SKM-1 treated with dmso at 0.1 percent for 144 hours (cell line): ENCODE measurements at regions not wholly inside any gene's neighbourhood (a gene's known extent, or its start where the extent isn't known, plus 50 kb on each side); places are given as distances from the start of the nearest gene placed in this dataset.
"Not testable (repeated sequence)": the region's sequence is repeated elsewhere in the genome, so short reads cannot be mapped to it uniquely, and the experiment has no call there.

Experiments
- DNase-seq: peaks from one replicate; lab custom pipeline; 2025; ENCODE audit not compliant: unreplicated experiment; lab: John Stamatoyannopoulos, UW

GRCh38 chr16:87207965-87208364 is 109.2 kb downstream of the C16orf95 start:
- no peak for DNase-seq

- DNase-seq = not testable (repeated sequence)
These were observed 108.2 kb downstream of the C16orf95 start for GRCh38 chr16:87208968-87209367.

GRCh38 chr16:87209808-87210512 is 107.2 kb downstream of the C16orf95 start:
- DNase-seq = no peak

GRCh38 chr16:87210894-87211293 is 106.3 kb downstream of the C16orf95 start:
- DNase-seq = no peak

GRCh38 chr16:87212026-87212425 is 105.2 kb downstream of the C16orf95 start:
- no peak for DNase-seq

GRCh38 chr16:87213536-87213935 is 103.7 kb downstream of the C16orf95 start:
- DNase-seq = no peak

- DNase-seq = no peak
These were observed 100.9 kb downstream of the C16orf95 start for GRCh38 chr16:87216148-87216840.

GRCh38 chr16:87216841-87217275 is 100.3 kb downstream of the C16orf95 start:
- DNase-seq = no peak

GRCh38 chr16:87217802-87218201 is 99.4 kb downstream of the C16orf95 start:
- DNase-seq = not testable (repeated sequence)

GRCh38 chr16:87218281-87219055 is 98.7 kb downstream of the C16orf95 start:
- no peak for DNase-seq

GRCh38 chr16:87219287-87219909 is 97.8 kb downstream of the C16orf95 start:
- no peak for DNase-seq

- no peak for DNase-seq
These were observed 95.6 kb downstream of the C16orf95 start for GRCh38 chr16:87221633-87222032.

GRCh38 chr16:87222335-87222734 is 94.9 kb downstream of the C16orf95 start:
- DNase-seq = no peak

- DNase-seq = no peak
These were observed 93.4 kb downstream of the C16orf95 start for GRCh38 chr16:87223656-87224248.

- DNase-seq = no peak
These were observed 90.3 kb downstream of the C16orf95 start for GRCh38 chr16:87226926-87227295.

- DNase-seq = no peak
These were observed 89.8 kb downstream of the C16orf95 start for GRCh38 chr16:87227296-87227951.

- no peak for DNase-seq
These were observed 88.8 kb downstream of the C16orf95 start for GRCh38 chr16:87228363-87228762.

- no peak for DNase-seq
These were observed 87.7 kb downstream of the C16orf95 start for GRCh38 chr16:87229230-87230188.

GRCh38 chr16:87230571-87230970 is 86.6 kb downstream of the C16orf95 start:
- no peak for DNase-seq
